Smooth muscle cell (in vitro differentiated cells): ENCODE measurements at regions not wholly inside any gene's neighbourhood (a gene's known extent, or its start where the extent isn't known, plus 50 kb on each side); places are given as distances from the start of the nearest gene placed in this dataset.

ENCODE experiments used
- DNase-seq: peaks from one replicate; lab custom pipeline; 2025; ENCODE audit not compliant: unreplicated experiment; lab: John Stamatoyannopoulos, UW
- H2AFZ ChIP-seq: fragments of 200-600 bp; sonication (generic); 2 replicates; pipeline ENCODE4 v1.6.0; 2016; ENCODE audit warnings: antibody characterized with exemption, low read depth, mild to moderate bottlenecking
- H3F3A ChIP-seq: fragments of 200-600 bp; sonication (generic); 2 replicates; pipeline ENCODE4 v1.6.0; 2017; ENCODE audit warnings: antibody characterized with exemption, low read depth
- H3K27ac ChIP-seq: fragments of 200-600 bp; sonication (generic); 2 replicates; pipeline ENCODE4 v1.5.1; 2016; ENCODE audit warnings: low read depth, mild to moderate bottlenecking
- H3K27me3 ChIP-seq: fragments of 200-600 bp; sonication (generic); 2 replicates; pipeline ENCODE4 v1.6.1; 2016; ENCODE audit warnings: low read depth, mild to moderate bottlenecking
- H3K36me3 ChIP-seq: fragments of 200-600 bp; sonication (generic); 2 replicates; pipeline ENCODE4 v1.5.1; 2016; ENCODE audit warnings: low read depth
- H3K4me1 ChIP-seq: fragments of 200-600 bp; sonication (generic); 2 replicates; pipeline ENCODE4 v1.5.1; 2016; ENCODE audit warnings: low read depth
- H3K4me2 ChIP-seq: fragments of 200-600 bp; sonication (generic); 2 replicates; pipeline ENCODE4 v1.6.0; 2016; ENCODE audit warnings: mild to moderate bottlenecking
- H3K4me3 ChIP-seq: fragments of 200-600 bp; sonication (generic); 2 replicates; pipeline ENCODE4 v1.5.1; 2016; ENCODE audit warnings: mild to moderate bottlenecking
- H3K79me2 ChIP-seq: fragments of 200-600 bp; sonication (generic); 2 replicates; pipeline ENCODE4 v1.6.0; 2016; ENCODE audit warnings: low read depth, mild to moderate bottlenecking
- H3K9ac ChIP-seq: fragments of 200-600 bp; sonication (generic); 2 replicates; pipeline ENCODE4 v1.6.0; 2016; ENCODE audit warnings: low read depth
- H3K9me3 ChIP-seq: fragments of 200-600 bp; sonication (generic); replicated peaks from 2 replicates; pipeline ENCODE4 v1.5.1; 2016; ENCODE audit warnings: low read depth
- H4K20me1 ChIP-seq: fragments of 200-600 bp; sonication (generic); 2 replicates; pipeline ENCODE4 v1.6.0; 2016; ENCODE audit warnings: low read depth
- CTCF ChIP-seq: fragments of 200-600 bp; sonication (generic); IDR thresholded peaks from 2 replicates; pipeline ENCODE4 v1.5.1; 2017; ENCODE audit warnings: borderline replicate concordance, mild to moderate bottlenecking, antibody characterized with exemption; ENCODE audit not compliant: insufficient read depth, poor library complexity, severe bottlenecking
- WGBS: methylation state at CpG from one replicate; pipeline ENCODE4 v1.1.7; 2016; ENCODE audit warnings: low lambda C conversion rate; 5-methylcytosine and 5-hydroxymethylcytosine counted together

GRCh38 chr2:71905205-71905604 is 242.5 kb downstream of the CYP26B1 start:
- Histone ChIP-seq H3K27me3 (peaks cover 35% of the 10 kb centered on the region), H3K36me3 (no peaks in the 10 kb centered on the region), H3K4me2 (no peak overlapping the region), H3K9me3 (no peaks in the 10 kb centered on the region), H3F3A (no peaks in the 10 kb centered on the region), H3K4me1 (no peaks in the 10 kb centered on the region), H3K4me3 (no peak overlapping the region), H2AFZ (no peak overlapping the region), H3K79me2 (no peaks in the 10 kb centered on the region), H3K9ac (no peak overlapping the region), H3K27ac (no peak overlapping the region), H4K20me1 (no peaks in the 10 kb centered on the region)
- WGBS: 82% methylated on average over 3 of the region's 3 CpGs
- no peak for TF ChIP-seq CTCF
- no peak for DNase-seq

GRCh38 chr2:71903841-71904240 is 243.8 kb downstream of the CYP26B1 start:
- Histone ChIP-seq H3K27ac (no peak overlapping the region), H3K27me3 (peaks cover 46% of the 10 kb centered on the region), H3F3A (no peaks in the 10 kb centered on the region), H3K36me3 (no peaks in the 10 kb centered on the region), H3K79me2 (no peaks in the 10 kb centered on the region), H2AFZ (no peak overlapping the region), H4K20me1 (no peaks in the 10 kb centered on the region), H3K4me2 (no peak overlapping the region), H3K9ac (no peak overlapping the region), H3K4me3 (no peak overlapping the region), H3K9me3 (no peaks in the 10 kb centered on the region), H3K4me1 (no peaks in the 10 kb centered on the region)
- TF ChIP-seq CTCF: no peak
- no peak for DNase-seq
- WGBS: 83% methylated on average over 1 of the region's 1 CpG

- Histone ChIP-seq H3K9ac (no peak overlapping the region), H3K9me3 (no peaks in the 10 kb centered on the region), H3F3A (no peaks in the 10 kb centered on the region), H3K4me1 (no peaks in the 10 kb centered on the region), H3K27me3 (peaks cover 52% of the 10 kb centered on the region), H3K36me3 (no peaks in the 10 kb centered on the region), H3K4me3 (no peak overlapping the region), H3K4me2 (no peak overlapping the region), H3K27ac (no peak overlapping the region), H2AFZ (no peak overlapping the region), H3K79me2 (no peaks in the 10 kb centered on the region), H4K20me1 (no peaks in the 10 kb centered on the region)
- no peak for TF ChIP-seq CTCF
- DNase-seq: no peak
- WGBS: 31% methylated on average over 1 of the region's 1 CpG
Observed at GRCh38 chr2:71901466-71901865, 246.2 kb downstream of the CYP26B1 start.

- WGBS: 85% methylated on average over 29 of the region's 29 CpGs
- no peak for TF ChIP-seq CTCF
- Histone ChIP-seq H3K4me3 (no peak overlapping the region), H3K79me2 (no peaks in the 10 kb centered on the region), H3K4me1 (no peaks in the 10 kb centered on the region), H3K9me3 (no peaks in the 10 kb centered on the region), H3K27ac (no peak overlapping the region), H4K20me1 (no peaks in the 10 kb centered on the region), H3K9ac (no peak overlapping the region), H2AFZ (no peak overlapping the region), H3F3A (no peaks in the 10 kb centered on the region), H3K27me3 (peaks cover 35% of the 10 kb centered on the region), H3K4me2 (no peak overlapping the region), H3K36me3 (no peaks in the 10 kb centered on the region)
- DNase-seq: no peak
Observed at GRCh38 chr2:71898851-71899681, 248.6 kb downstream of the CYP26B1 start.
